Glomerular endothelial cell (primary cell): ENCODE measurements at regions not wholly inside any gene's neighbourhood (a gene's known extent, or its start where the extent isn't known, plus 50 kb on each side); places are given as distances from the start of the nearest gene placed in this dataset.

ENCODE experiments used
- DNase-seq: peaks from one replicate; pipeline ENCODE4 v3.0.0-alpha.2; 2011; ENCODE audit warnings: low read depth, low spot score; ENCODE audit errors: extremely low read depth

- DNase-seq = no peak
Measured at GRCh38 chr5:1936901-1937300, 54.2 kb upstream of the IRX4 start.

- no peak for DNase-seq
Measured at GRCh38 chr5:1936413-1936812, 53.7 kb upstream of the IRX4 start.

GRCh38 chr5:1934801-1935429, 52.2 kb upstream of the IRX4 start:
- DNase-seq = no peak

- no peak for DNase-seq
Measured at GRCh38 chr5:1934056-1934394, 51.3 kb upstream of the IRX4 start.

GRCh38 chr5:1933364-1934055, 50.8 kb upstream of the IRX4 start:
- no peak for DNase-seq
